ENCODE measurements at regions not wholly inside any gene's neighbourhood (a gene's known extent, or its start where the extent isn't known, plus 50 kb on each side); places are given as distances from the start of the nearest gene placed in this dataset.
A peak's percentile ranks its signal among the peaks of the same experiment; 100 is the strongest.

GRCh38 chr6:14313248-14313647 is 195.7 kb downstream of the CD83 start (continued):
- TF ChIP-seq ZNF592 (IDR thresholded peaks at IDR 0.05) (no peak), BHLHE40 (IDR thresholded peaks at IDR 0.05; ENCODE audit: borderline replicate concordance in 1 of 2, low read depth in 2 of 2, low read length in 1 of 2) (peak in 1 of 2 experiments; percentile 33; a peak in 1 of 4 replicates), ASH2L (IDR thresholded peaks at IDR 0.05; ENCODE audit: borderline replicate concordance, low read depth) (no peak), ETV6 (conservative IDR thresholded peaks at IDR 0.05 in 1 of 2, IDR thresholded peaks at IDR 0.05 in 1 of 2; ENCODE audit: borderline replicate concordance in 1 of 2, low read depth in 1 of 2) (peak in 1 of 2 experiments; percentile 62; a peak in 1 of 4 replicates), ZBTB33 (IDR thresholded peaks at IDR 0.05) (no peak), HDAC2 (IDR thresholded peaks at IDR 0.05) (no peak), ZBTB11 (CRISPR knock-in tag; IDR thresholded peaks at IDR 0.05) (no peak), NR2F1 (conservative IDR thresholded peaks at IDR 0.05) (no peak), SMARCA5 (IDR thresholded peaks at IDR 0.05) (no peak), TCF3 (IDR thresholded peaks at IDR 0.05; ENCODE audit: borderline replicate concordance, insufficient read depth, low read depth, low read length) (no peak), ZNF687 (IDR thresholded peaks at IDR 0.05) (no peak), CBX3 (IDR thresholded peaks at IDR 0.05; ENCODE audit: borderline replicate concordance, low read depth) (no peak), ZNF207 (IDR thresholded peaks at IDR 0.05; ENCODE audit: borderline replicate concordance) (no peak), EGR1 (IDR thresholded peaks at IDR 0.05; ENCODE audit: borderline replicate concordance in 1 of 2, low read depth in 2 of 2, low read length in 2 of 2) (no peak), FOS (IDR thresholded peaks at IDR 0.05; ENCODE audit: borderline replicate concordance, extremely low read depth, insufficient read length) (no peak), ATF7 (IDR thresholded peaks at IDR 0.05; ENCODE audit: low read depth) (peak; percentile 80), IKZF1 (conservative IDR thresholded peaks at IDR 0.05) (peak; percentile 55)

All from GM12878 (cell line).